ENCODE measurements at regions not wholly inside any gene's neighbourhood (a gene's known extent, or its start where the extent isn't known, plus 50 kb on each side); places are given as distances from the start of the nearest gene placed in this dataset.
"Not testable (repeated sequence)": the region's sequence is repeated elsewhere in the genome, so short reads cannot be mapped to it uniquely, and the experiment has no call there.

DNA sequence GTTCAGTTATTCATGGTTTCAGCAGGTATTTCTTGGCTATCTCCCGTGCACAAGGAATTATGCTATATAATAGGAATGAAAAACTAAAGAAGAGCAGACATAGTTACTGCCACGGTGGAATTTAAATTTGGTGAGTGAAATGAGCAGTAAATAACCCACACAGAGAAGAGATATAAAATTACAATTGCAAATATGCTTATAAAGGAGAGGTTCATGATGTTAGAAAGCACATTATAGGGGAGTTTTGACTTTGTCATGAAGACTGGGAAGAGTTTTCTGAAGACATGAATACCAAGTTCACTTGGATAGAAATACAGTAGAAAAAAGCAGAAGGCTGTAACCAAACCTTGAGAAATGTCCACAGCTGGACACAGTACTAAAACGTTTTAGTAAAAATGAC is 712.0 kb upstream of the AADAT start:
- H3K4me3 ChIP-seq (ENCODE audit: low read depth, low read length): no peak overlapping the region
- TF ChIP-seq CTCF (IDR thresholded peaks at IDR 0.05; ENCODE audit: low read depth, low read length, missing control alignments): no peak
- DNase-seq (ENCODE audit: low read depth): no peak

DNA sequence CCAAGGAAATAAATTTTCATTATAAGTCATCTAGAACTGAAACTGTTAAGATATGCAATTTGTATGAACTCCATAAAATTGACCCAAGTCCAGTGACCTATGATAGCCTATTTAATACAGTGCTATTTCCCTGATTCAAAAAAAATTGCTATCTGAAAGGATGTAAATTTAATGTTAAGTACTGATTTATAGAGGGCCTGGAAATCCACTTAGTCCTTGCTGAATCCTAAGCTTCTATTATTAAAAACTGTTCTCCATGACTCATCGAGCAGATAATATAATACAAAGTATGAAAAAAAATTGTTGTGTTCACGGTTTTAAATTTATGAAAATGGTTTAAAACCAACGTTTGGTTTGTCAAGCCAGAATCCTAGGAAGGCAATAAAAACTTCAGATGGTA is 704.8 kb upstream of the AADAT start:
- no peak overlapping the region for H3K4me3 ChIP-seq (ENCODE audit: low read depth, low read length)
- no peak for DNase-seq (ENCODE audit: low read depth)
- no peak for TF ChIP-seq CTCF (IDR thresholded peaks at IDR 0.05; ENCODE audit: low read depth, low read length, missing control alignments)

DNA sequence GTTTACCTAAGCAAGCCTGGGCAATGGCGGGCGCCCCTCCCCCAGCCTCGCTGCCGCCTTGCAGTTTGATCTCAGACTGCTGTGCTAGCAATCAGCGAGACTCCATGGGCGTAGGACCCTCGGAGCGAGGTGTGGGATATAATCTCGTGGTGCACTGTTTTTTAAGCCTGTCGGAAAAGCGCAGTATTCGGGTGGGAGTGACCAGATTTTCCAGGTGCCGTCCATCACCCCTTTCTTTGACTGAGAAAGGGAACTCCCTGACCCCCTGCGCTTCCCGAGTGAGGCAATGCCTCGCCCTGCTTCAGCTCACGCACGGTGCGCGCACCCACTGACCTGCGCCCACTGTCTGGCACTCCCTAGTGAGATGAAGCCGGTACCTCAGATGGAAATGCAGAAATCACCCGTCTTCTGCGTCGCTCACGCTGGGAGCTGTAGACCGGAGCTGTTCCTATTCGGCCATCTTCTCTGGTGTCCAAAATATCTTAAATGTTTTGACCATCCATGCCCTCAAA is 698.8 kb upstream of the AADAT start:
- not testable (repeated sequence) for DNase-seq (ENCODE audit: low read depth); H3K4me3 ChIP-seq (ENCODE audit: low read depth, low read length)

DNA sequence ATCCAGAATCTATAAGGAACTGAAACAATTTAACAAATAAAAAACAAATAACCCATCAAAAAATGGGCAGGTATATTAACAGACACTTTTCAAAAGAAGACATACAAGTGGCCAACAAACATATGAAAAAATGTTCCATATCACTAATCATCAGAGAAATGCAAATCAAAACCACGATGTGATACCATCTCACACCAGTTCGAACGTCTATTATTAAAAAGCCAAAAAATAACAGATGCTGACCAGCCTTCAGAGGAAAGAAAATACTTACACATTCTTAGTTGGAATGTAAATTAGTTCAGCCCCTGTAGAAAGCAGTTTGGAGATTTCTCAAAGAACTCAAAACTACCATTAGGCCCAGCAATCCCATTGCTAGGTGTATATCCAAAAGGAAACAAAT is 687.9 kb upstream of the AADAT start:
- no peak for TF ChIP-seq CTCF (IDR thresholded peaks at IDR 0.05; ENCODE audit: low read depth, low read length, missing control alignments)
- H3K4me3 ChIP-seq (ENCODE audit: low read depth, low read length): no peak overlapping the region
- DNase-seq (ENCODE audit: low read depth): no peak

GRCh38 chr4:170776983-170777382 is 687.2 kb upstream of the AADAT start:
- no peak for DNase-seq (ENCODE audit: low read depth)
- no peak for TF ChIP-seq CTCF (IDR thresholded peaks at IDR 0.05; ENCODE audit: low read depth, low read length, missing control alignments)
- no peak overlapping the region for H3K4me3 ChIP-seq (ENCODE audit: low read depth, low read length)

- no peak for DNase-seq (ENCODE audit: low read depth)
- TF ChIP-seq CTCF (IDR thresholded peaks at IDR 0.05; ENCODE audit: low read depth, low read length, missing control alignments): no peak
- no peak overlapping the region for H3K4me3 ChIP-seq (ENCODE audit: low read depth, low read length)
Observed at GRCh38 chr4:170775851-170776250, 686.1 kb upstream of the AADAT start.

DNA sequence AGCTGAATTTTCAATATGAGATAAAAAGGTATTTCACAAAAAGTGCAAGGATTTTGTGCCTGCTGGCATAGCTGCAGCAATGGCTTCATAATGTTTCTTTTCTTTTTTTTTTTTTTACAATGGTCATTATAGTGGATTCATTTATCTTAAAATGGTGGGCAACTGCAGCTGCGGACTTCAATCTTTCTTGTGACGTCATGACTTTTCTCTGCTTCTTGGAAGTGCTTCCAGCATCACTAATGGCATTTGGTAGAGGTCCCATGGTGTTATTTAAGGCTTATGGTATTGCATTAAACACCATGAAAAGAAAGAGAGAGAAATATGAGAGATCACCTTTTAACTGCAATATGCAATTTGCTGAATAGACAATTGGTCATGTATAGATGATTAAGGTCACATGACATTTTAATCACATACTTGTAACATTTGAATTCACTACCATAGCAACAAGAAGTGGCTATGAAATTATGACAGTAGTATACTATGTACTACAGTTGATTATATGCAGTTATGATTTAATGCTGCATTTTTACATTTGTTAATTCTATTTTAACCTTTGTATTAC is 684.0 kb upstream of the AADAT start:
- no peak for DNase-seq (ENCODE audit: low read depth)
- no peak overlapping the region for H3K4me3 ChIP-seq (ENCODE audit: low read depth, low read length)
- no peak for TF ChIP-seq CTCF (IDR thresholded peaks at IDR 0.05; ENCODE audit: low read depth, low read length, missing control alignments)
